IPS-NIHi7 (cell line): ENCODE measurements at regions not wholly inside any gene's neighbourhood (a gene's known extent, or its start where the extent isn't known, plus 50 kb on each side); places are given as distances from the start of the nearest gene placed in this dataset.
A peak's percentile ranks its signal among the peaks of the same experiment; 100 is the strongest.

ENCODE experiments used
- DNase-seq: peaks from one replicate; pipeline ENCODE4 v3.0.0; 2012; ENCODE audit warnings: mixed read lengths; ENCODE audit errors: extremely low spot score

DNA sequence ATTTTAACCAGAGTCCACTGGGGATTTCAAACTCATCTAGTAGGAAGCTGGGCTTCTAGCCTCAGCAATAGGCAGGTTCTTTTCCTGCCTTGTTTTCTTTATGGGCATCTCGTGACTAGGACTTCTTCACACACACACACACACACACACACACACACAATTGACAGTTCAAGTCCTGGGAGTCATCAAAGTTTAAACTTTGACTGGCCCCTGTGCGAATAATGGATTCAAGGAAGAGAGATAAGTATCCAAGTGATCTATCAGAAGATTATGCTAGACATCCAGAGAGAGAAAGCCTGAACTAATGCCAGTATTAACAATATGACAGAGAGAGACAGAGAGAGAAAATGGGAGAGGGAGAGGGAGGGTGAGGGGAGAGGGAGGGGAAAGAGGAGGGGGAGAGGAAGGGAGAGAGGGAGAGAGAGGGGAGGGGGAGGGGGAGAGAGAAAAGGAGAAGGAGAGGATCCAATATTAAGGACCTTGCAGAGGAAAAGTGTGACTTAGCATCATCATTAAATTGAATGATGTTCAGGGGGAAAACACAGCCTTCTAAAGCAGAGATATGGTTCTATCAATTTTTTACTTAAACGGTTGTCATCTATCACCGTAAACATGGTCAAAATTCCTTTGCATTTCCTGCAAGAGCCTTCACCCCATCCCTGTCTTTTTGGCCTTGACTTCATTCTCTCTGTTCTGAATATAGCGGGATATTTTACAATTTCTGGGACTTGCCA is 327.6 kb upstream of the ZEB2 start:
- DNase-seq, result no peak

DNA sequence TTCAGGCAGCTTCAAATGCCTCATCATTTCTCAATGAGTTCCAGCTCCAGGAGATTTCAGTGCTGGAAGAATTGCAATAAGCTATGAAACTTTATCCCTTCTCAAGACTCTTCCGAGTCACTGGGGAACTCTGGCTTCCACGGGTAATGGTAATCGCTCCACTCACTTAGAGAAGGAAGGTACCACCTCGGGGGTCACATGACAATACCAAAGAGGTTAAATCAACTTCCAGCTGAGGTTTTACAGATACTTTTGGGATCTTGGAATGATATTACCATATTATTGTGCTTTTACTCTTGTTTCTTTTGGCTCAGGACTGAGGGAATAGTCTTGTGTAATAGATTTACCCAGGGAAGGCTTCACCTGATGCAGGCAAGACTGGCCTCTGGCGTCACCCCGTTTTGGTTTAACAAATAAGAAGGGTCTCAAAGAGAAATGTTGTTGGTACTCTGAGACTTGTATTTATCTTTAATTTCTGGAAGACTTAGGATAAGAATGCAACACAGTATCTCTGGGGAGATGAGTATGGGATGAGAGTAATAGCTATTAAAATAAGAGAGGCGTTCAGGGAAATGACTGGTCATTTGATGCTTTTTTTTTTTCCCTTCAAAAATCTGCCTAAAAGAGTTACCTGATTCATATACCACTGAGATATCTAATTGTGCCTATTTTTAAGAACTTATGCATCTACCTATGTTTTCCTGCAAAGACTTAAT is 316.9 kb upstream of the ZEB2 start:
- DNase-seq, result no peak

DNA sequence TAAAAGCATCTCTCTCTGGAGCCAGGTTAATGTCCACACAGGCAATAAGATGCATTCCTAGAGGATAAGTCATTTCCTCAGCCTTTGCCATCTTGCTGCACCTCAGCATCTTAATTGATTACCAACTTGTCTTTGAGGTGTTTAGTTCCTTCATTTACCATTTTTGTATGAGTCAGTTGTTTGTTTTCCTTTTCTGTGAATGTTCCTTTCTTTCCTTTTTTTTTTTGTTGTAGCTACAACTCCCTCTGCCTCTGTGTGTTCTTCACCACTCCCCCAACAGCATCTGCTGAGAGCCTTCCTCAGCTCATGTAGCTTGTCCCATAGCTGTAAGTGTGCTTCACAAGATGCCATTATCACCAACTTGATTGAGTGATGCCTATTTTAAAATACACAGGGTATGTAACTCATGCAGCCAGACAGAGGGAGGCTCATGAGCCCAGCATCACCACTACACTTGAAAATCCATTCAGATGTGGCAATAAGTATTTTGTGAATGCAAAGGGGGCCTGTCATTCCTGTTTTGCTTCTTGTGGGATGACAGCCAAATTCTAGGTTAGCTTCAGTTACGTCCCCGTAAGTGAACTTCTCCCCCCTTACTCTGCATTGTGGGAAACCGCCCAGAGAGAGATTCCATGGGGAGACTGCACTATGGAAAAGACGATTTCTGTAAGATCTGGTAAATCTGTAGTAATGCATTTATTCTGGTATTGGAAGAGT is 315.9 kb upstream of the ZEB2 start:
- no peak for DNase-seq

DNA sequence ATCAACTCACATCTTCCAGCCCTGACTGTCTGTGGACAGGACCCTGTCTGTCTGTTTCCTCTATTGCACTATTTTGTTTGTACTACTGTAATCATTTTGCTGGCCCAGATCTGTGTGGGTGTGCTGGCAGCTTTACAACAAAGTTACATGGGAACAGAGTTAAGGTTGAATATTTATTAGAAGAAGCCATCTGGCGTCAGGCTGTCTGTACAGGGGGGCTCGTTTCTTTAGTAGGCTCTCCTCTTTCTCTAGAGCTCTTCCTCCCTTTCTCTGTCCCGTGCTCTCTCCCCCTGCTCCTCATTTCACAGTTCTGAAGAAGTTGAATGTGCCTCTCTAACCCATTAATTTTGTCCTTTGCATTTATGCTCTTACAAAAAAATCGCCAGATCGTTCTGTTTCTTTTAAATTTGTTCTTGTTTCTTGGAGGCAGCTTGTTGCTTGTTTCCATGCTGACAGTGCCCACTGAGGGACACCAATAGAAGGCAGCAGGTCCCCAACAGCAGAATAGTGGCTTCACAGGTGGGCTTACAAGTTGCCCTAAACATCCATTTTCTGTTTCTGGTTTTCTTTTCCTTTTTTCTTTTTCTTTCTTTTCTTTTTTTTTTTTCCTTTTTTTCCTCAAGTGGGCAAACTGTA is 315.2 kb upstream of the ZEB2 start:
- DNase-seq, result no peak

DNA sequence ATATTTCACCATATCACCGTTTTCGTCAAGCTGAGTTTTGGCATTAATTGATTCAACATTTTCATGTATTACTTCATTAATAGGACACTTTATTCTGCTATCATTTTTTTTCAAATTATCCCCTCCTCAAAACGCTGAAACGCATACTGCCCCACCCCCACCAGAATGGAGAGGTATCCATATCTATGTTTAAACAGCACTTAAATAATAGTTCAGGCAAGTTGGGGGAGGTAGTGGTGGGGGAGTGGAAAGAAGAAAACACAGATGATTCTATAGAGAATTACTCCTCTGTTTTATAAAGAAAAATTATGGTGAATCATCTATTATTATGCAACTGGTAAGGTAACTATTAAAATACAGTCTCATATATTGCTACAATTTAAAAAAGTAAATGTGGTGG is 314.4 kb upstream of the ZEB2 start:
- DNase-seq, result no peak

DNA sequence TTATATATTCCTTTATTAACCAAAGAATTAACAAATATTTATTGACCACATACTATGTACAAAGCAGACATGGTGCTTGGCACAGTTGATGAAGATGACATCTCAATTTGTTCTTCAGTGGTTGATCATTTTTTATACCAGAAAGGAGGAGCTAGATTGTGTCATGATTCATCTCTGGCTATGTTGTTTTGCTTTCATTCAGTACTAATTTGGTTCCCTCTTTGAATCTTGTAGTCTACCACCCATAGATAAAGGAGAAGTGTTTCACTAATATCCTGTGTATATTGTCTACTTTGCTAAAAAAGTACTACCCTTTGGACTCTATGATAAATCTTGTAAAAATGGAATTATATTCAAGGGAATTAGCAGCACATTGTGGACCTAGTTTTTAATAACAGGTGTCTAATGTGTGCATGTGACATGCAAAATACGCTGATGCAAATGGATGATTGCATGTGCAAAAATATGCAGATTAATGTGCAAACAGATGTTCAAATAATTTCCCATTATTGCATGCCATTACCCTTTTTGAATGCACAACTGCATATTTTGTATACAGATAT is 313.2 kb upstream of the ZEB2 start:
- no peak for DNase-seq

DNA sequence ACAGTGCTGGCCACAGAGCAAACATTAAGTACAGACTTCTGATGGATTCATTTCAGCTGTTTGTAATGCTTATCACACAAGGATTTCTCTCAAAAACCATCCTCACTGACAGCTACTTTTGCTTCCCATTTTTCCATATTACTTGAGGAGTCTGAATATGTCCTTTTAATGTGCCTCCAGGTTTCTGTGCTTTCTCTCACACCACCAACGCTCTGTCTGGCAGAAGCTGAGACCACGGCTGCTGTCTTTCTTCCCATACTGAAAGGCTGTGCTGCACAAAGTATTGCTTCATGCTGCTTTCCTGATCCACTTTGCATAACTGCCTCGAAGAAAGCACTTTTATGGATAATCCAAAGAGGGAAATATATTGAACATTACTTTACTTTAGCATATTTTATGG is 312.1 kb upstream of the ZEB2 start:
- DNase-seq, result no peak

DNA sequence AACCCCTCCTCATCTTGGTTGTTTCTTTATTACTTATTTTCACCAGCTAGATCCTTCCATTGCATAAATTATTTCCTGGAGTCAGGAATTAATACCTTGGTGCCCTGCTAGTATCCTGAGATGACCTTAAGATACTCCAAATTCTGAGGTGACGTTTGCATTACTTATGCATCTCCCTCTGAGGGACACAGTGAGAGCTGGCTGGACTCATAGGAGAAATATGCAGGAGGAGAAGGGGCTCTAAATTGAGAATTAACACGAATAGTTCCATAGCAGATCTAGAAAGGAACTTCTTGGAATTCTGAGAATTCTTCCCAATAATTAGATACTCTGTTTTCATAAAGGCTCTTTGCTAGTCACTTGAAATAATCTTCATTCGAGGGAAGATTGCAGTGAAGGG is 310.6 kb upstream of the ZEB2 start:
- no peak for DNase-seq

DNA sequence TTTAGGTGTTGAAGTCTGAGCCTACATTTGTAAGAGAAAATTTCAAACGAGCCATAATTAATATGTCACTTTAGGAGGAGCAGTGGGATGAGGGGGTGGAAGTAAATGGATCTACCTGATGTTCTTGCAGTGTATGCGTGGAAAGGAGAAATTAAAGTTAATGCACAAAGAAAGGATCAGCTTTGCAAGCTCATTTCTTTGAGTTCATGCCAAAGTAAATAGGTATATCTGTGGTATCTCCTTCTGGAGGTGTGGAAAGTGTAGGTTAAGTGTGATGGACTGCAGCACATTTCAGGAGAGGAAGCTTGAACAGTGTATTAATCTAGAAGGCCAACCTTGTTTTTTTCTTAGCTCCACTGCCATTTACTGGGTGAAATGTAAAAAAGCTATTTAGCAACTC is 307.5 kb upstream of the ZEB2 start:
- no peak for DNase-seq

DNA sequence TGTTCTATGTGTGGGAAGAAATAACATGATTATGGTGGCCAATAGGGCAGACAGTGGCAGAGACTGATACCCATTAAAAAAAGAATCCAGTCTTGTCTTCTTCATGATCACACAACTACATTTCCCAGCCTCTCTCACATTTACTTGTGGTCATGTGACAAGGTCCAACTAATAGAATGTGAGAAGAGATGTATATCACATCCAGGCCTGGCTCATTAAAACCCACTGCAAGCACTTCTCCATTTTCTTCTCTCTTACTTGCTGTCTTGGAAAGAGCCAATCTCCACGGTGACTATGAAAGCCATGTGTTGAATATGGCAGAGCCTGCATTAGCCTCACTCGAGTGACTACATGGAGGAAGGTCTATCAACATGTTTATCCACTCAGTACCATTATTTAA is 306.2 kb upstream of the ZEB2 start:
- no peak for DNase-seq

DNA sequence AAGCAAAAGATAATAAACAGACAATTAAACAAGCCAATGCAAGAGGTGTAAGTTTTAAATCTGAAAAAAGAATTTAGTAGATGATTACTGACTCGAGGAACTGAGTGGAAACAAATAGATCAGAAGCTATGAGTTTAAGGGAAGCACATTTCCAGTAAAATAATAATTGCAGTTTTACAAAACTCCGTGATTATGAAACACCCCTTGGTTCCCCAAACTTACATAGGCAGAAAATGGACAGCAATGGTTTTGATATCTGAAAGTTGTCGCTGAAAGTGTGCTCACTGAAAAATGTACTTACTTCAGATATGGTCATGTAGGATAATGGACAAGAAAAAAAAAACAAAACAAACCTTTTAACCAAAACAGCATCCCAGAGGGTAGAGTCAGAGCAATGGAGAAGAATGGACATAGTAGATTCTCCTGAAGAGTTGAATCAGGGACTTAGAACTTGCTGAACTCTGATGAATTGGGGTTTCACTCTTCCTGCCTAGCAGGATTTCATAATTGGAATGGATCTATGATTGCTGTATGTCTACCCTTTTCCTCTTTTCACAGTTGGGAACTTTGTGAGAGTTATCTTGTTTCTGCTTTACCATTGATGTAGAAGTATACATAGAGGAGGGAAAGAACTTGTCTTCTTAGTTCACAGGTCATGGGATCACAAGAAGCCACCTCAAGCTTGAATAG is 305.6 kb upstream of the ZEB2 start:
- DNase-seq, result no peak

DNA sequence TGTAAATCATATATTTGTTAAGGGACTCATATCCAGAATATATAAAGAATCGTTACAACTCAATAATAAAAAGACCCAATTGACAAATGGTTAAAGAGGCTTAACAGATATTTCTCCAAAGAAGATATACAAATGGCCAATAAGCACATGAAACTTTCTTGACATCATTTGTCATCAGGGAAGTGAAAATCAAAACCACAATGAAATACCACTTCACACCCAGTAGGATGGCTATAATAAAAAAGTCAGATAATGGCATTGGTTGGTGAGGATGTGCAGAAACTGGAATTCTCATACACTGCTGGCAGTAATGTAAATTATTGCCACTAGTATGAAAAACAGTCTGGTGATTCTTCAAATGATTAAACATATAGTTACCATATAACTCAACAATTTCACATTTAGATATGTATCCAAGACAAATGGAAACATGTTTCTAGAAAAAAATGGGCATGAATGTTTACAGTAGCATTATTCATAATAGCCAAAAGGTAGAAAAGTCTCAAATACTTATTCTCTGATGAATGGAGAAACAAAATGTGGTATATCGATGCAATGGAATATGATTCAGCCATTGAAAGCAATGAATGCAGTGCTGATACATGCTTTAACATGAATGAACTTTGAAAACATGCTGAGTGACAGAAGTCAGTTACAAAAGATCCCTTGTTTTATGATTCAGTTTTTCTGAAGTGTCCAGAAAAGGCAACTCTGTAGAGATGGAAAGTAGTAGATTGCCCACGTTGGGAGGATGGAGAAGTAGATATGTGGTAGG is 304.6 kb upstream of the ZEB2 start:
- DNase-seq, result no peak

DNA sequence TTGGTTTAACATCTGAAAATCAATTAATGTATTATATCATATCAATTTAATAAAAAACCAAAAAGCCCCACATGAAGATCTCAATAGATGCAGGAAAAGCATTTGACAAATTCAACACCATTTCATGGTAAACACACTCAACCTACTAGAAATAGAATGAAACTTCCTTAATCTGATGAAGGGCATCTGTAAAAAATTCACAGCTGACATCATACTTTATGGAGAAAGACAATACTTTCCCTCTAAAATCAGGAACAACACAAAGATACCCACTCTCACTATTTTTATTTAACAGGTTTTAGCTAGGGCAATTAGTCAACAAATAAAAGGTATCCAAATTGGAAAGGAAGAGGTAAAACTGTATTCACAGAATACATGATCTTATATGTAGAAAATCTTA is 303.0 kb upstream of the ZEB2 start:
- DNase-seq, result no peak

DNA sequence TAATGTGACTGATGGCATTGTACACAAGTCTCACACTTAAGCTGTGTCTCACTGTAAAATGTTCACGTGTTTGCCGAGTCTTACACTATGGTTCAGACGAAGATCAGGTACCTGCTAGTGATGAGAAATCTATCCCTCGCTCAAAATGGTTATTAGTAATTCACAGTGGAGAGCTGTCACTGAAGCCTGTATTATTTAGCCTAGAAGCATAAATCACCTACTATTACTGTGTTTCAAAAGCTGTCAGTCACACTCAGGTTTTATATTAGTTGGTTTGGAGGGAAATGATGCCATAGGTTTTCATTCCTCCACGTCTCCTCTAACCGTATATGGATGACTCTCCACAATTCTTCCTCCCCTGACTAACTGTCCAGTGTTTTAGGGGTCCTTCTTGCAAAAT is 292.4 kb upstream of the ZEB2 start:
- no peak for DNase-seq

DNA sequence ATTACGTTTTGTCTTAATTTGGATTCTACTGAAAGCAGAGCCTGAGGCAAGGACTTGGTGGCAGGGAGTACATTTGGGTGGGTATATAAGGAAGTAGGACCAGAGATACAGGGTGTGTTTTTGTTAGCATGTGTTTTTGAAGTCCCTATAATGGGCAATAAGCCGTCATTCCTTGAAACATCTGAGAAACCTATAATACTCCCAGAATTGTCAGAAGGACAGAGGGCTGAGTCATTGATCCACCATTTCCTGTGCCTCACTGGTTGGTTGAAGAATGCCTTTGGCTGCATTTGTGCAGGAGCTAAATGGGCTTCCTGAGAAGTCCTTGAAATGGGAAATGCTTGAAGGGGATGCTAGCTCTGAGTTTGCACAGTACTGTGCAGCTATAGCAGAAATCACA is 281.8 kb upstream of the ZEB2 start:
- peak; percentile 20 for DNase-seq

DNA sequence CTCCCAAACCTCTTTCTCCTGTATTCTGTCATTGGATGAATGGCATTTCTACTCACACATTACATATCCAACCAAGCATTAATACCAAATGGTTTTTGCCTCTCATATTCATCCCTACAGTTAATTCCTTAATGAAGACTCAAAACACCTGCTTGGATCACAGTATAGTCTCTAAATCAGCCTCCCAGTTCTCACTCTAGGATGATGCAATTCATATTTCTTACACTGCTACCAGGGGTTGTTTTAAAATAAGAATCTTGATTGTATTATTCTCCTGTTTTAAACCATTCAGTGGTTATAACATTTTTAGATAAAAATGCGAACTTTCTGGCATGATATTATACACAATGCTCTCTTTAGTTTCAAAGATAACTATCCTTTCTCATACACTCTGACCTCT is 281.4 kb upstream of the ZEB2 start:
- DNase-seq, result no peak

DNA sequence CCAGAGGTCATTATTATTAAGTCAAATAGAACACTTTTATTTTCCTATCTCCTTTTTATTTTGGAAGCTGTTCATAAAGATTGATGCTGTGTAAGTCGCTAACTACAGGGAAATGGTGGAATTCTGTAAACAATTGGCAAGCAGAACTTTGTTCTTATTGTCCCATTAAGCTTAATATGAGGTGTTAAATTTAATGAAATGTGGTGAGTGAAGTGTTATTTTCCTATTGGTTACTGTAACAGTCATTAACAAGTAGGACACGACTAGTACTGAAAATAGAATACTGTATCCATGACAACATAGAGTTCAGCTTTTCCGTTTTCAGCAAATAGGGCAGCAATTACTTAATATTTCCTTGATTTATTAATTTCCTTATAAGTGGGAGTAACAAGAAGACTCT is 279.1 kb upstream of the ZEB2 start:
- DNase-seq, result no peak

DNA sequence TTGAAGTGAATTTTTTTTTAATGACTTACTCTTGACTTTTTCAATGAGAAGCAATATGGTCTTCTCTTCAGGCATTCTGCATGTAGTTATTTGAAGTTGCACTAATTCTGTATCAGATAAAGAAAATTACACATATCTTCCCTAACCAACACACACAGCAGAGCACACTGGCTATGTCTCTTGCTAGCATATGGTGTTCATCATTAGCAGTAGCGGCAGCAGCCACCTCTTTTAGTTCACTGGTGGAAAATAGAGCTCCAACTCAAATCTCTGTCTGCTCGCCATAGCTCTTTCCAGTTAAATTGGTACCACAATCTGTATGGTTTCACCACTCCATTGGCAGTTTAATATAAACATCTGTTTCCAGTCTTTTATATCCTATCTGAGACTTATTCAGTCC is 278.1 kb upstream of the ZEB2 start:
- no peak for DNase-seq

DNA sequence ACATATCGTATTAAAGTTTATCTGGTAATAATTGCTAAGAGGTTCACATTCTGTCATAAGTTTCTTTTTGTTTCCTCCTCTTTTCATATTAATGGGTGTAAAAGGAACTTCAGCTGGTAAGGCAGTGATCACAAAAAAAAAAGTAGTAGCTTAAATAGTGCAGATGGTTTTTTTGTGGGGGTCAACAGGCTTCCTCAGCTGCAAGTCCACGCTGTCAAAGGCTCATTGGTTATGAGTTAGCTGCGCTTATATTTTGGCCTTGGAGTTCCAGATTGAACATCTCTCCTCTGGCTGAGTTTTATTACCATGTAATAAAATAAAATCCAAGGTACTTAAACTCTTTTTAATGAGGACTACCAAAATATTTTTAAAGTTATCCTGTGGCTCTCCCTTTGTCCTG is 277.0 kb upstream of the ZEB2 start:
- DNase-seq, result no peak

DNA sequence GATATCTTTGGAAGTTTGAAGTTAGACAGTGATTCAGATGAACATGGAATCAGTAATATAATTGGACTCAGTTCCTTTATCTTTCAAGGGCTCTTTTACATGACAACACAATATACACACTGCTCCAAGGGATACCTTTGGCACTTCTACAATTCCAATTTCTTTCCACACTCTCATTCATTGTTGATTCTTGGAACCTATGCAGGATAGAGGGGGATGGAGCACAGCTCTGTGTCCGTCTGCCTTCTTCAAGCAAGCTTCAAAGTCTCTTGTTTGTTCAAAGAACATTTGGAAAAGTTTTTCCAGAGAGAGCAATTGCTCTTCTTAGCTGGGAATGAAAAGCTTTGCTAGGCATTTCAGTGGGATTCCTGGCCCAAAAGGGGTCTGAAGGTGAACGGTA is 276.2 kb upstream of the ZEB2 start:
- DNase-seq, result no peak

DNA sequence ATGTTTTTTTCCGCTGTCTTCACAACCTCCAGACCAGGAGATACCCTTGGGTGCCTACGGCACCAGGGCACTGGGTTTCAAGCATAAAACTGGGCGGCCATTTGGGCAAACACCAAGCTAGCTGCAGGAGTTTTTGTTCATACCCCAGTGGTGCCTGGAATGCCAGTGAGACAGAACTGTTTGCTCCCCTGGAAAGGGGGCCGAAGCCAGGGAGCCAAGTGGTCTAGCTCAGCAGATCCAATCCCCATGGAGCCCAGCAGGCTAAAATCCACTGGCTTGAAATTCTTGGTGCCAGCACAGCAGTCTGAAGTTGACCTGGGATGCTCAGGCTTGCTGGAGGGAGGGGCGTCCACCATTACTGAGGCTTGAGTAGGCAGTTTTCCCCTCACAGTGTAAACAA is 265.3 kb upstream of the ZEB2 start:
- no peak for DNase-seq
